Stimulated activated CD4-positive, alpha-beta T cell treated with anti-CD3 and anti-CD28 coated beads, Interleukin-4, amount 100 ng/mL, for 1 hour (primary cell): ENCODE measurements at regions not wholly inside any gene's neighbourhood (a gene's known extent, or its start where the extent isn't known, plus 50 kb on each side); places are given as distances from the start of the nearest gene placed in this dataset.
A peak's percentile ranks its signal among the peaks of the same experiment; 100 is the strongest.
"Not testable (repeated sequence)": the region's sequence is repeated elsewhere in the genome, so short reads cannot be mapped to it uniquely, and the experiment has no call there.

Source experiments
- DNase-seq: peaks from one replicate; pipeline ENCODE4 v3.0.0-alpha.2; 2020

DNA sequence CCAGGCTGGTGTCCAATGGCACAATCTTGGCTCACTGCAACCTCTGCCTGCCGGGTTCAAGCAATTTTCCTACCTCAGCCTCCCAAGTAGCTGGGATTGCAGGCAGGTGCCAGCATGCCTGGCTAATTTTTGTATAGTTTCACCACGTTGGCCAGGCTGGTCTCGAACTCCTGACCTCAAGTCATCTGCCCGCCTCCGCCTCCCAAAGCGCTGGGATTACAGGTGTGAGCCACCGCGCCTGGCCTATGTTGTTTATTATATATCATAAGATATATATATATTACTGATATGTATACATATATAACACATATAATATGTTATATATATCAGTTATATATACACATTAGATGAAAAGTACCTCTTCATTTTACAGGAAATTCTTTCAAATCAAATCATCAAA lies 914.7 kb downstream of the FOXD4L5 start:
- DNase-seq, result not testable (repeated sequence)

GRCh38 chr9:64369644-64370043 lies 915.4 kb downstream of the FOXD4L5 start:
- not testable (repeated sequence) for DNase-seq

DNA sequence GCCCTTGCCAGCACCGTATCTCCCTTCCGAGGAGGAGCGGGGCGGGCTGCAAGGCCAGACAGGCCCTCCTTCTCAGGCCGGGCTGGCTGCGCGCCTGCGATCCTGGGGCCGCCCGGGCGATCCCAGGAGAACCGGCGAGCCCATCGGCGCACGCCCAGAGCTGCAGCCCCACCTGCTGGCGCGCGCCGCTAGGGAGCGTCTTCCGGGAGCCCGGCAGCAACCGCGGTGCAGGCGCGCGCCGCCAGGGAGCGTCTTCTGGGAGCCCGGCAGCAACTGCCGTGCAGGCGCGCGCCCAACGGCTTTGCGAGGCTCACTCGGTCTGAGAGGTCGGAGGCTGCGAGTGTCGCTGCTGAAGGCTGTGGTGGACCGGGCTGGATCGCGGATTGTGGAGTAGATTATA lies 915.9 kb downstream of the FOXD4L5 start:
- DNase-seq, result peak; percentile 83

- not testable (repeated sequence) for DNase-seq
Observed at GRCh38 chr9:64368644-64368942, 916.4 kb downstream of the FOXD4L5 start.

DNA sequence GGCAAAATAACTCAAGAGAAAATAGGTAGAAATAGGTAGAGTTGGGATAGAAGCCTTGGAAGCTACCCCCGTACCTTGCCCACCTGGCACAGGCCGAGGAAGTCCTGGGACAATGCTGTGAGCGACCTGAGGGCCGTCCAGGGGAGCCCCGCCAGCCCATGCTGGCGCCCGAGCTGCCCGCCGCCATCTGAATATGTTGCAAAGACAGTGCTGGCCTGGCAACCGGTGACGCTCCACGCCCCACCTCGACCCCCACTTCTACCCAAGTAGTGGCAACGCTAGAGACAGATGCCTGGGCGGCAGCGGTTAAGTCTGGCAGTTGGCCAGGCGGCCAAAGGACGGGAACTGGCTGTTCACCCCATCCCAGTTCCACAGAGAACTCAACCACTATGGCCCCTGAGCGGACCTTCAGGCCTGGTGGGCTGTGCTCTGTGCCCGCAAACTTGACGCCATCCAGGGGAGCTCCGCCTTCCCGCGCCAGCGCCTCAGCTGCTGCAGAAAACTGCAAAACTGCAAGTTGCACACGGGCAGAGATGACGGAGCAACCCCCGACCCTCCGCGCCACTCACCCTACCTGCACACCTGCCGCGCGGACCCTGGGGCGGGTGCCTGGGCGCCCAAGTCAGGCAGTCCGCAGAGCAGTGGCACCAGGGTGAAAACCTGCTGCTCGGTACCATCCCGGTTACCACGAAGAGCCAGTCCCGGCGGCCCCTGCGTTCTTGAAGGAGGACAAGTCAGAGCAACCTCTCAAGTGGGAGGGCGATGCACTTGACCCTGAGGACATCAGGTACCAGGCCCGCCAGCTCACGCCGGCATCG lies 917.0 kb downstream of the FOXD4L5 start:
- DNase-seq, result peak; percentile 3
